Stimulated activated CD4-positive, alpha-beta T cell treated with anti-CD3 and anti-CD28 coated beads, Interleukin-1b, Interleukin-23, amount 100 ng/mL, for 4 hours (primary cell): ENCODE measurements at regions not wholly inside any gene's neighbourhood (a gene's known extent, or its start where the extent isn't known, plus 50 kb on each side); places are given as distances from the start of the nearest gene placed in this dataset.

Source experiments
- DNase-seq, 2 donors: peaks; one replicate each; pipeline ENCODE4 v3.0.0-alpha.2; 2020; ENCODE audit warnings: low read depth in 2 of 2

DNA sequence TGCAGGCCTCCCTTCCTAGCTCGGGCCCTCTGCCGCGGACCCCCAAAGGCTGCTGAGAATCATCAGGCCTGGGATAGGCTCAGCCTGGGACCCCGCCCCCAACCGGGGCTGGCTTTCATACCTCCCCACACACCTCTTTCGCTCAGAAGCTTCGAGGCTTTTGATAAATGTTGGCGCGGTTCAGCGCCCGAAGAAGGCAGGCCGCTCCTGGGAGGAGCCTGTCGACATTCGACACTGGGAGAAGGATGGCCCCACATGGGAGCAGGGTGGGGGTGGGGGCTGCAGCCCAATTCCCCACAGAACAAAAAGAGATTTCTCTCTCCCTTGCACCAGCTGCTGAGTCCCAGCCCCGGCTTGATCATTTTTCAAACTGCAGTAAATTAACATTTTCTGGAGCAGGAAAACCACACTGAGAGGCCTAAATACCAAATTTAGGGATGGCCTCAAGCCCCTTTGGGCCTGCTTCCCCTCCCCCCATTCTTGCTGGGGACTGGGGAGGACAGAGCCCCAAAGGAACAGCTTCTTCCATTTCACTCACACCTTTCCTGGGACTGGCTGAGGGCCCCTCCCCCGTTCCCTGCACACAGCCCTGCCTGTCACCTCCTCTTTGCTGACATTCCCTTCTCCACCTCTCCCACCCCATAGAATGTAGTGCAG, 112.9 kb upstream of the PJA1 start:
- no peak for DNase-seq

DNA sequence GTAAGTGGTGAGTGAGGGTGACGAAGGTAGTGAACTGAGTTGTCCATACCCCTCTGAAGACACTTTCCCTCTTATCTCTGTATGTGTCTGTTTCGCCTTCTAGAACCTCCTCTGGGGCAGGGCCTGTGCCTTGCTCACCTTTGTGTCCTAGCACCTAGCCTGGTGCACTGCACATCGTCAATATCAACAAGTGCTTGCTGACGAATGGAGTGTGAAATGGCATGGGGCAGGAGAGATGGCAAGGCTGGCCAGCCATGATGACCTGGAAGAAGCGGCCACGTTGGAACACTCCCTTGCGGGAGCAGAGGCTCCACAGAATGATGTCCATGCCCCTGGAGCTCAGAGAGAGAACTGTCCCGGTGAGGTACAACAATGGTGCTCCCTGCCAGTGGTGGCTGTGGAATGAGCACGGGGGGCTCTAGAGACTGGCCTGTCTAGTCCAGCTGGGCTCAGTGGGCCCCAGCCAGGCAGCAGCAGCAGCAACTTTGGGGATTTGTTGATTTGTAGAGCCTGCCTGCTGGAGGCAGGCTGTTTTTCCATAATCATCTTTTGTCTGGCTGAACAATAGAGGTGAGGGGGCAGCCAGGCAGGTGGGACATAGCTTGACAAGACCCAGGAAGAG, 112.2 kb upstream of the PJA1 start:
- DNase-seq = no peak

DNA sequence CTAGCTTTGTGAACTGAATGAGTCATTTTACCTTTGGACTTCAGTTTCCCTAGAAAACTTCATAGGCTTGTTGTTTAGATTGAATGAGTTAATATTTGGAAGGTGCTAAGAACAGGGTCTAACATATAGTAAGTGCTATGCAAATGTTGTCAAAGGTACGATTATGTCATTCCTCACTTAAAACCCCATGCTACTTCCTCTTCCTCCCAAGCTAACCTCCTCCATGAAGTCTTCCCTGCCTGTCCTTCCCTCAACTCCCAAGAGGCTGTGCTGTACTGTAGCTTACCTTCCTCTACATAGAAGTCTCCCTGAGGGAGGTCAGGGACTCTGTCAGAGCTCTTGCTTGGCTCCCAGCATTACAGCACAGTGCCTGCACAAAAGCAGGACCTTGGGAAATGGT, 103.4 kb upstream of the PJA1 start:
- DNase-seq = no peak

DNA sequence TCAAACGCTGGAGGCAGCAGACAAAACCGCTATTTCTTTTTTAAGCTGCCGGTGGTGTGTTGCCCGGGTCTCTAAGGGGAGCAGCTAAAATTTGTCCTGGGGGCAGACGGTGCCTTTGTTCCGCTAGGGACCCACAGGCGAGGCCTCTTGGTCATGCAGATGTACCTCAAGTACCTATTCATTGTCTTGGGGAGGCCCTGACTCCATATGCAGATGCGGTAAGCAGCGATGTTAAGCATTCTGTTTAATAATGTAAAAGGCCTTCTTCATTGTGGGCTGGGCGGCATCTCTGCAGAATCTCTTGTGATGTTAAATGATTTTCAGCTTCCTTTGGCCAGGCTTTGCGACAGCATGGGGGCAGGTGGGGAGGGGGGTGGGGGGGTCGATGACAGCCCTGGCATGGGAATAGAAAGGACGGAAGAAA, 98.9 kb upstream of the PJA1 start:
- no peak for DNase-seq

DNA sequence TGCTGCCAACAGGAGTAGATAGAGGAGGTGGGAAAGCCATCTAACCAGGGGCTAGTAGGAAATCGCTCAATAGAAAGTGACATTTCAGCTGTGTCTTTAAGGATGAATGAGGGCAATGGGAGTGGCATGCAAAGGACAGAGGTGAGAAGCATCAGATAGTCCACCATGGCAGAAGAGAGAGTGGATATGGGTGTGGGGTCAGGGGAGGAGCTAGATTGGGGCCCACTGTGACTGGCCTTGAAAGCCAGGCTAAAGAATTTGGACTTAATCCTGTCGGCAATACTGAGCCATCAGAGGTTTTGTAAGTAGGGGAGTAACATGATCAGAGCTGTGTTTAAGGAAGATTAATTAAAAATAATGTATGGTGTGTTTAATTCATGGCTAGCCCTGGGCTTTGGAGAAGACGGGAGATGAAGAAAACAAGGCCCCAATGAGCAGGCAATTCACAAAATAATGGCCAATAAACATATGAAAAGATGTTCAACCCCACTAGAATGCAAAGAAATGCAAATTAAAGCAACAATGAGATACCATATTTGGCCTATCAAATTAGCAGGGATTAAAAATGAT, 98.1 kb upstream of the PJA1 start:
- DNase-seq = no peak

DNA sequence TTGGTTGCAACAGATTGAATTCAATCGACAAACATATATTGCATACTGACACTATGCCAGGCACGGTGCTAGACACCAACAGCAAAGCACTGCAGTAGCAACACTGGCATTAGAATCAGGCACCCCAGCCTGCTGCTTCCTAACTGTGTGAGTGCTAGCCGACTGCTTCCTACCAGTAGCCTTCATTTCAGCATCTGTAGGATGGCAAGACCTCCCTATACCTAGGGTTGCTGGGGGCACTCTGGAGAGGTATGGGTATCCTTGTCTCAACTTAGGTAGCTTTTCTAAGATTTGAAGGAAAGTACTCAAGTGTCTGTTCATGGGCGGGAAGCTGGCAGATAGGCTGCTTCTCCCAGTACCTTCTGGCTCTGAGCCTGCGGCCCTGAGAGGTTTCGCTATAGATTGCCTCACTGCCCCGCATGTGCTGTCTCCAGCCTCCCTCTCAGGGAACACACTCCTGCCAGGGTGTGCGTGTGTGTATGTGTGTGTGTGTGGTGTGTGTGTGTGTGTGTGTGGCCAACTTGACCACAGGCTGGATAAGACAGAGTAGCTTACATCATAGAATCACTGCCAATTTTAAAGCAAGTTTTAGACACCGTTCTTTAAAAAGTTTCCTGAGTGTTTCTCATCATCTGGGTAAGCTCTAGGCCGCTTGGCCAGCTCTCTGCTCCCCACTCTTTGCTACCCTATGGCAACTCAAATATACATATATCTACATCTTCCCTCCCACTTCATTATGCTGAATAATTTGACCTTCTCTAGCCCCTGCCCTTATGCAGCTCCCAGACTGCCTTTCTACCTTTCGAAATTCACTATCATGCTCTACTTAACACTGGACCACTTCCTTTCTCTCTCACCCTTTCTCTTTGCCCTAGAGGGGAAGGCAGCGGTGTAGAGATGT, 97.0 kb upstream of the PJA1 start:
- no peak for DNase-seq

DNA sequence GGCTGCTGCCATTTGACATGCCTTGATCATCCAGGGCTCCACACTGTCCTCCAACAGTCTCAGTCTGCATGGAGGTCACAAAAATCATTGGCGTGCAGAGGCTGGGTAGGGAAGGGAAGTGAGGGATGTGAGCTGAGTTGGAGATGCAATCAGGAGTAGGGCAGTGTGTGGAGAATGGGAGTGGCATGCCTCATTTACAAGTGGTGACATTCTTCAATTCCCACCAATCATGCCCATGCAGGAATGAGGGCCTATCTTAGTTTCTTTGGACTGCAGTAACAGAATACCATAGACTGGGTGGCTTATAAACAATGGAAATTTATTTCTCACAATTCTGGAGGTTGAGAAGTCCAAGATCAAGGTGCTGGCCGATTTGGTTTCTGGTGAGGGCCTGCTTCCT, 94.9 kb upstream of the PJA1 start:
- DNase-seq = no peak

DNA sequence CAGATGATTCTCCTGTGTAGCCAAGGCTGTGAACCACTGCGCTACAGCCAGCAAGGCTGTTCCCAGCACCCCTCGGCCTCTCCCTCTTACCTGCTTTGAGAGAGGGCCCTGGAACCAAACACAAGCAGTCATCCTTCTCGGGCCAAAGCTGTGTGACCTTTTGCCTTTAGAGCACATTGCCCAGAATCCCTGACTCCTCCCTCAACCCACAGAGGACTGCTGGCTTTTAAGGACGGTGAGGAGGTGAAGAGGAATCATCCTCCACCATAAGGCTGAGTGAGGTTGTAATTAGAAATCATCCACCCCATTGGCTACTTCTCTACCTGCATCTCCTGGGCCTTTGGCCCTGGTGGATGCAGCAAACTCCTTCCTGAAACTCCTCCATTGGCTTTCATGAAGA, 93.6 kb upstream of the PJA1 start:
- no peak for DNase-seq

DNA sequence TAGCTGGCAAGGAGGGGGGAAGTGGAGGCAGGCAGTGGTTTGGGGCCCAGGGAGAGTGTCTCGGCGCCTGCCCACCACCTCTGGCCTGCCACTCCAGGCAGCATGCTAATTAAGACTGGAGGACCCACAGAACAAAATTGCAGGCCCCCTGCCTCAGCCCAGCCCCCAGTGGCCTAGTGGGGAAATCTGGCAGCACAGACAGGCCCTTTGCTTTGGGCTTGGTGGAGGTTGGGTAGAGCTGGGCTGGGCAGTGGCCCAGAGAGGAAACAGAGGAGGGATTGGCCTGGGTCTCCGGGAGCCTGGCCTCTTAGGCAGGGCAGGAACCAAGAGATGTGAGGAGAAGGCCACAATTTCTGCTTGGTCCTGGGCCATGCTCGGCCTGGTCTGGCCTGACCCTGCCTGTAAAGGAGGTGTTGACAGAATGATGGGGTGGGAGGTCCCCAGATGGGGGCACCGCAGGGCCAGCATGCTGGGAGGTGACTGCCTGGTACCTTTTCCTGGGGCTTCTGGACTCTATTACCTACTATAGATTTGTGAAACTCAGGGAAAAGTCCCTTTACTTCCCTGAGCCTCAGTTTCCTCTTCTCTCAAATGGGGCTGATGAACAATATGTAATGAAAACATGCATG, 92.4 kb upstream of the PJA1 start:
- no peak for DNase-seq

DNA sequence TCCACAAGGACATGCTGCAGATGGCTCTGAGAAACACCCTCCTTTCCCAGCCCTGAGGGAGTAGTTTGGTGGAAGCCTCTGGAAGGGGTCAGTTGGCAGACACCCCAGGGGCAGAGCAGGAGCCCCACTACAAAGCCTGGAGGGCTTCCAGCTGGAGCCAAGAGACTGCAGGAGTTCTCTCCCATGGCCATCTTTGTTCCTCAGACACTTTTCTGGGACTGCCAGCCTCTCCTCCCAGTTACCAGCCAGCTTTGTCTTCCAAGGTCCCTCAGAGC, 91.0 kb upstream of the PJA1 start:
- DNase-seq = no peak

DNA sequence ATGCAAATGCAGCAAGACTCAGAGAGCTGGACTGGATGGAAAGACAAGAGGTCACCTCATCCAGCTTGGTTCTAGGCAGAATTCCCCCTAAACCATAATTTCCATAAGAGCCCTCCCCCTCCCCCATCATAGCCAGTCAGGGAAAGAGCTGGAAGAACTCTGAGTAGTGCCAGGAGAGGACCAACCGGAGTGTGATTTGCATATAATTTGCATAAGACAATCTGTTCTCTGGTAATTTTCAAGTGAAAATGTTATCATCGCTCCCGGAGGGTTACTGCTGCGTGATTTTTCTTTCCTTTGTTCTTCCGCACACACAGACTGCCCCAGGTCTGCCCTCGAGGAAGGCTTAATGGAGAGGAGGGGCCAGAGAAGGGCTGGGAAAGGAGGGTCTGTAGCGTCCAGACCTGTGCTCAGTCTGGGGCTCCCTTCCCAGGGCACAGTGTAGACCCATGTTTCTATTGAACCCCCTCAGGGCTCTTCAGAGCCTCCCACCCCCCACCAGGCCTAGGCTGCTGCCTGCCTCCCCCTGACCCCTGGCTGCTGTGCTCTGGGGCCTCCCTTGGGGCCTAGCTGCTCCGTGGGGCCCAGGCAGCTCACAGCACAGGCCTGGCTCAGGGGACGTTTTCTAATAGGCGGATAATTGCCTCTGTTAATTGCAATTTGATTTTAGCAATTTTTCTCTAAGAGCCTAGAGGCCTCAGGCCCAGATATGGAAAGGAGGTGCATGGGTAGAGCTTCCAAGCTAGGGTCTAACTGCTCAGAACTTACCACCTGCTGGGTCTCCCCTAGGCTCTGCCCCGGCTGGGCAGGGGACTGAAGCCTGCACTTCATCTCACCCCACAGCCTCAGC, 90.4 kb upstream of the PJA1 start:
- DNase-seq = no peak

DNA sequence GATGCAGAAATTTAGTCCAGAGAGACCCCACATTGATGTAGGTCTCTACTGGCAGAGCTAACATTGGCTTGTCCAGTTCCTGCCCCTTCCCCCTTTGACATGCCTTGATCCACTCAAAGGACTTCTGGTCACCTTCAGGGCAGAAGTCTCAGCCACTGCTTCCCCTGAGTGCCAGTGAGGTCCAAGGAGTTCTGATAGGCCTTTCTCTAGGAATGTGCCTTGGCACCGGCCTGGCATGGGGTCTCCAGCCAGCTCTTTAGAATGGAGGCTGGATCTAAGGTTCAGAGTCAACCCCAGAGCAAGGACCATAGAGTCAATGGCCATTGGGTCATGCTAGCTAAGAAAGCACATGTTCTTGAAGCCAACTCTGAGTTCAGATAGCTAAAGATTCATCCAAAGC, 88.6 kb upstream of the PJA1 start:
- DNase-seq = no peak

DNA sequence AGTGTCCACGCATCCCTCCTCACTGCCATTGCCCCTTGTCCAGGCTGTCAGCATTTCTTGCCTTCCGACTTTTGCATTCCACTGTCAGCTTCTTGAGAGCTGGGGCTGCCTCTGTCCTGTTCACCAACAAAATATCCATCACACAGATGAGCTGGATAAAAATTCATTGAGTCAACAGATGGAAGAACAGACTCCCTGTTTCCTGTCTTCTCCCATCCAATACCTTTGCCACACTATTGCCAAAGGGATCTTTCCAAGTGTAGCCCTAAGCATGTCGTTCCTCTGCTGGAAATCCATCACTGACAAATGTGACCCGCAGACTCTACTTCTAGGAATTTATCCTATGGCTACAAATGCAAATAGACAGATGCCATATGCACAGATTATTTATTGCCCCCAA, 78.0 kb upstream of the PJA1 start:
- DNase-seq = no peak

DNA sequence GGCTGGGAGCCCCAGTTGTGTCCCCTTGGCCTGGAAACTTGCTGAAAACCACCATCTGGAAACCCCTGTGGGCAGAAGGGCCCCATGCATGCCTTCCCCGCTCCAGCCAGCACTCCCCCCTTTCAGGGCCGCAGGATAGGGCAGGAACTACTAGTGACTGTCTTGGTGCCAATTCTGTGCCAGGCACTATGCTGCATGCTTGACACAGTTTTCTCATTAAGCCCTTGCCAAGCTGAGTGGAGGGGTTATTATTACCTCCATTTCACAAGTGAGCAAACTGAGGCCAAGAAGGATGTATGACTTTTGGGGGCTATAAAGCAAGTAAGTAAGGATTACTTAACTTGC, 73.6 kb upstream of the PJA1 start:
- no peak for DNase-seq

DNA sequence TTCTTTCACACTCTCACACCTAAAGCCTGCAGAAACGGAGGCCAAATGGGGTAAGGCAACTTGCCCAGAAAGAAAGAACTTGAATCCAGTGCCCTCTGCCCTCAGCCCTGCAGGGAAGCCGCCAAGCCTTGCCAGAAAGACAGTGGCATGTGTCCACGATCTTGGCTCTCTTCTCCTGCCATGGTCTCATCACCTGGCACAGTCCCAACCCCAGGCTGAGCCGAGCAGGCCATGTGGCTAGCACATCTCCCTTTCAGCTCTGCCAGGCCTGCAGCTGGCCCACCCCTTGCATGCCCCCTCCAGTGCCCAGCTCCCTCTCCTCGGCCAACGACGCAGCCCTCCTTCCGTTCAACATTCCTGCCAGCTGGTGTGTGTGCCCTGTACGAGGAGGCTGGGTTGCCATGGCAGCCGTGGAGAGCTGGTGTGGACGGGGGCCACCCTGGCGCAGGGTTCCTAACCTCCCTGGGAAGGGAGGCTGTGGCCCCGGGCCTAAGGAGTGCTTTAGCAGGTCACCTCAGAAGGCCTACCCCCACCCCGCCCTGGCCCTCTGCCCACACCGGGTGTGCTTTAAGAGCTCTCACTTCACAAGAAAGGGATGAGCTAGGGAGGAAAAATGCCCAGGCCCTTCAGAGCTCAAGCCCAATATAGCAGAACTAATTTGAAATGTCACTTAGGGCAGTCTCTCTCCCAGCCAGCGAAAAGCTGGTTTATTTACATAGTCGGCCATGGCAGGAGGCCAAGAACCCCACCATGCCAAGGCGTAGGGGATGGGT, 73.0 kb upstream of the PJA1 start:
- no peak for DNase-seq

DNA sequence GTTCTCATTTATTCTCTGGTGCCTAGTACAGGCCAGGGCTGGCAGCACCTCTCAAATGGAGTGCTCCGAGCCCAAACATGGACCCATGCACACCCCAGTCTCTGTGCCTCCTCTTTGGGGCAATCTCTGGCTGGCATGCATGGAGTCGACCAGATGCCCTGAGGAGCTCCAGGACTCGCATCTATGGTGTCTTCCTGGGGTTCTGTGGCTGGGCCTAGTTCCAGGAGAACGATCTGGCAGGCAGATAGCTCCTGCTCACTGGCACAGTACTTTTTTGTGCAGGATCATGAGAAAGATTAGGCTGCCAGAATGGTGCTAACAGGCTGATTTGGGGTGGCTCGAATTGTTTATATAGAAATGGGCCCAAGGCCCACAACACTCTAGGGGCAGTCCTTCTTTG, 72.0 kb upstream of the PJA1 start:
- DNase-seq = no peak

DNA sequence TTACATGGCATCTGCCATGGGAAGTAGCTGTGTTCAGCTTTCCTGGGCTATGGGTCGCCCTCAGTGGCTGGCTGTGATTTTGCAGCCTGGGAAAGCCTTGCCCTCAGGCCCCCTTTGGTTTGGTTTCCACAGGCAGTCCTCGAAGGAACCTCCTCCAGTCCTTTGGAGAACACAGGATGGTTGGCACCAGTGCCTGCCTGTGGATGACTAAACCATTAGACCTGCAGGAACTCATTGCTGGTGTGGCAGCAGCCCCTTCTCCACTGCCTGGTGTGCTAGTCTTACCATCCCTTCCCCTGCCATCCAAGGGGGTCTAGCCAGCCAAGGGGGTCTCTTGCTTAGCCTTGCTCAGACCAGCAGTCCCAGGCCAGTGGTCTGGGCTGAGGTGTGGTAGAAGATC, 71.4 kb upstream of the PJA1 start:
- DNase-seq = no peak

DNA sequence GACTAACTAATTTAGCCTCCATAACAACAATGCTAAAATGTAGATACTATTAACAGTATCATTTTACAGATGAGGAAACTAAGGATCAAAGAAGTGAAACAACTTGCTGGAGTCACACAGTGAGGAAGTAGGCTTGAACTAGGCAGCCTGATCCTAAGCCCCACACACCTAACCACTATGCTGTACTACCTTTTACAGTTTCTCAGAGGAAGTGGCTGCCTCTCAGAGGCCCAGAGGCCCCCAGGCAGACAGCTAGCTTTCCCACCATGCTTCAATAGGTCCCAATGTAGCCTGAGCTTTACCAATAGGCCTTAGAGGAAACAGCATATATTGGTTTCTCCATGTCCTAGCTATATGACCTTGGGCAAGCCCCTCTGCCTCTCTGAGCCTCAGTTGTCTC, 69.4 kb upstream of the PJA1 start:
- DNase-seq = no peak

DNA sequence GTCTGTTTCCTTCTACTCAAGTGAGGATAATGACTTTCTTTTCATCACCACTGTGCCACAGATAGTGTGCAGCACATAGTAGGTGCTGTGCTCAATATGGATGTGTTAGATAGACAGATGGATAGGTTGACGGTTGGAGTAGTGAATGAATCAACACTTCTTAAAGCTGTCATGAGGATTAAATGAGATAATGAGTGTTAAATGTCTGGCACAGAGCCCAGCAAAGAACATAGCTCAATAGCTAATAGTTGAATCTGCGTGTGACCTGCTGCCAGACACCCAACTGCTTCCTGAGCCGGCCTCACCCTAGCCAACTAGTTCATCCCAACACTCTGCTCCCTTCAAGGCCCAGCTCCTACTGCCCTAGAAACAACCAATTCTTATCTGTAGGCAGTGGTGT, 67.7 kb upstream of the PJA1 start:
- DNase-seq = no peak

DNA sequence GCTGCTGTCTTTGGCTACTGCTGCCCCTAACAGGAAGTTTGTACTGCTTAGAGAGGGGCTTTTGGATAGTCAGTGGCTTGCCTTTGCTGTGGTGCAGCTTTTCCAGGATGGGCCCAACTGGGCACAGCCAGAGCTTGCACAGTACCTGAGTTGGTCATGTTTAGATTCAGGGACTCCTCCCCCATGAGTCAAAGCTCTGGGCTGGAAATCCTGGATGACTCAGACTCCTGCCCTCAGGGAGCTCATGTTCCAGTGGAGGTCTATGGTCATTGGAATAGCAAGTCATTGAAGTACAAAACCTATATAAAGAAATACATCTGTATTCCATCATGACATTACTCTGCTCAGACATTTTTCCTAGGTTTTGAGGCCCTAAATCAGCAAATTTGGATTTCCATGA, 66.7 kb upstream of the PJA1 start:
- DNase-seq = no peak

DNA sequence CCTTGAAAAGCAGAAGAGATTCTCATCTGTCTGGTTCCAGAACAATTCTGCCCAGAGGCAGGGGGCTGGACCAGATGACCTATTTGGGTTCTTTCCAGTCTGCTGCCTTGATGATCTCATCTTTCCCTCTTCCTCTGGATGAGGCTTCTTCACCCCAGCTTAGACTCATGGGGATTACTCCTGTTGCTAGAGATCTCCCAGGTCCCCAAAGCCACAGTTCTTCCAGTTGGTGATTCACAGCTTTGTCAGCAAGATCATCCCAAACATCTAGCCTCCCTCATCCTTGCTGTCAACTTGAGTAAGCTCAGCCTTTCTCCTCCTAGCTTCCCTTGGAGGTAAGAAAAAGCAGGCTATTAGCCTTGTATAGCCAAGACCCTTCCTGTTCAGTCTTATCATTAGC, 64.2 kb upstream of the PJA1 start:
- no peak for DNase-seq
